Osteoblast (primary cell): ENCODE measurements at regions not wholly inside any gene's neighbourhood (a gene's known extent, or its start where the extent isn't known, plus 50 kb on each side); places are given as distances from the start of the nearest gene placed in this dataset.
"Not testable (repeated sequence)": the region's sequence is repeated elsewhere in the genome, so short reads cannot be mapped to it uniquely, and the experiment has no call there.

Experiments used
- DNase-seq: peaks from one replicate; pipeline ENCODE4 v3.0.0; 2011; ENCODE audit warnings: low spot score, mixed read lengths; ENCODE audit not compliant: insufficient read length; ENCODE audit errors: missing footprints
- H2AFZ ChIP-seq: 2 replicates; pipeline ENCODE4 v1.6.0; 2011; ENCODE audit warnings: mild to moderate bottlenecking, low read length
- H3K27ac ChIP-seq: 2 replicates; pipeline ENCODE4 v1.5.1; 2011; ENCODE audit warnings: mild to moderate bottlenecking, low read depth, low read length, moderate library complexity
- H3K27me3 ChIP-seq: 2 replicates; pipeline ENCODE4 v1.6.0; 2012; ENCODE audit warnings: mild to moderate bottlenecking, control low read depth, inconsistent platforms, low read length, moderate library complexity; ENCODE audit not compliant: insufficient read depth
- H3K36me3 ChIP-seq: 2 replicates; pipeline ENCODE4 v1.5.1; 2011; ENCODE audit warnings: mild to moderate bottlenecking, low read length, control low read depth, moderate library complexity; ENCODE audit not compliant: insufficient read depth
- H3K4me1 ChIP-seq: 2 replicates; pipeline ENCODE4 v1.5.1; 2011; ENCODE audit warnings: mild to moderate bottlenecking, low read length, control low read depth, moderate library complexity; ENCODE audit not compliant: insufficient read depth
- H3K4me2 ChIP-seq: 2 replicates; pipeline ENCODE4 v1.6.0; 2011; ENCODE audit warnings: mild to moderate bottlenecking, low read length; ENCODE audit not compliant: insufficient read depth
- H3K4me3 ChIP-seq: fragments of 200-600 bp; sonication (generic); 3 replicates; pipeline ENCODE4 v1.5.1; 2012; ENCODE audit warnings: mild to moderate bottlenecking, low read length, inconsistent platforms; ENCODE audit not compliant: insufficient read depth
- H3K79me2 ChIP-seq: 2 replicates; pipeline ENCODE4 v1.6.0; 2012; ENCODE audit warnings: mild to moderate bottlenecking, low read length, control low read depth, inconsistent platforms; ENCODE audit not compliant: insufficient read depth
- H3K9me3 ChIP-seq: 2 replicates; pipeline ENCODE4 v1.5.1; 2011; ENCODE audit warnings: low read depth, low read length, control low read depth
- H4K20me1 ChIP-seq: 2 replicates; pipeline ENCODE4 v1.6.0; 2012; ENCODE audit warnings: mild to moderate bottlenecking, low read length, control low read depth; ENCODE audit not compliant: insufficient read depth
- TF ChIP-seq, protein P1 (sequence below): IDR thresholded peaks from 2 replicates; pipeline ENCODE4 v1.5.1; 2011; ENCODE audit warnings: mild to moderate bottlenecking, low read depth, low read length, moderate library complexity; ENCODE audit errors: extremely low read depth

DNA sequence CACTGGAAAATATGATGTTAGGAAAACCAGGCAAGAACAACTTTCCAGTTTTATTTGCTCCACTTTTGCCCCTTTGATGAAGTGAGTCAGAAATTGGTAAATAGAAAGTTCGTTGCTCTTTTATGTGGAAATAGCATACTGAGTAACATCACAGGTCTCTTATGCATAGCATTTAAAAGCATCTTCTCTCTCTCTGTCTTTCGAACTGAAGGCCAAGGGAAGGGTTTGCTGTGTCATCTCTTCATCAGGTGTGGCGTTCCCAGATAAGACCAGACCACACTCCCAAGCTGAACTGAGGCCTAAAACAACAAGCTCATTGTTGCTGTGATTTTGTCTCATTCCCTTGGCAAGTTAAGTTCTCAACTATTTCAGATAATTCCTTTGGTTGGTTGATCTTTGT, 131.8 kb upstream of the GRB10 start:
- Histone ChIP-seq H4K20me1 (no peaks in the 10 kb centered on the region), H3K4me1 (no peaks in the 10 kb centered on the region), H3K9me3 (no peaks in the 10 kb centered on the region), H3K4me3 (no peak overlapping the region), H3K27ac (no peak overlapping the region), H2AFZ (no peak overlapping the region), H3K4me2 (no peak overlapping the region), H3K36me3 (no peaks in the 10 kb centered on the region), H3K79me2 (no peaks in the 10 kb centered on the region), H3K27me3 (peaks cover 4% of the 10 kb centered on the region)
- TF ChIP-seq, protein P1, sequence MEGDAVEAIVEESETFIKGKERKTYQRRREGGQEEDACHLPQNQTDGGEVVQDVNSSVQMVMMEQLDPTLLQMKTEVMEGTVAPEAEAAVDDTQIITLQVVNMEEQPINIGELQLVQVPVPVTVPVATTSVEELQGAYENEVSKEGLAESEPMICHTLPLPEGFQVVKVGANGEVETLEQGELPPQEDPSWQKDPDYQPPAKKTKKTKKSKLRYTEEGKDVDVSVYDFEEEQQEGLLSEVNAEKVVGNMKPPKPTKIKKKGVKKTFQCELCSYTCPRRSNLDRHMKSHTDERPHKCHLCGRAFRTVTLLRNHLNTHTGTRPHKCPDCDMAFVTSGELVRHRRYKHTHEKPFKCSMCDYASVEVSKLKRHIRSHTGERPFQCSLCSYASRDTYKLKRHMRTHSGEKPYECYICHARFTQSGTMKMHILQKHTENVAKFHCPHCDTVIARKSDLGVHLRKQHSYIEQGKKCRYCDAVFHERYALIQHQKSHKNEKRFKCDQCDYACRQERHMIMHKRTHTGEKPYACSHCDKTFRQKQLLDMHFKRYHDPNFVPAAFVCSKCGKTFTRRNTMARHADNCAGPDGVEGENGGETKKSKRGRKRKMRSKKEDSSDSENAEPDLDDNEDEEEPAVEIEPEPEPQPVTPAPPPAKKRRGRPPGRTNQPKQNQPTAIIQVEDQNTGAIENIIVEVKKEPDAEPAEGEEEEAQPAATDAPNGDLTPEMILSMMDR = no peak
- DNase-seq = peak; percentile 15

DNA sequence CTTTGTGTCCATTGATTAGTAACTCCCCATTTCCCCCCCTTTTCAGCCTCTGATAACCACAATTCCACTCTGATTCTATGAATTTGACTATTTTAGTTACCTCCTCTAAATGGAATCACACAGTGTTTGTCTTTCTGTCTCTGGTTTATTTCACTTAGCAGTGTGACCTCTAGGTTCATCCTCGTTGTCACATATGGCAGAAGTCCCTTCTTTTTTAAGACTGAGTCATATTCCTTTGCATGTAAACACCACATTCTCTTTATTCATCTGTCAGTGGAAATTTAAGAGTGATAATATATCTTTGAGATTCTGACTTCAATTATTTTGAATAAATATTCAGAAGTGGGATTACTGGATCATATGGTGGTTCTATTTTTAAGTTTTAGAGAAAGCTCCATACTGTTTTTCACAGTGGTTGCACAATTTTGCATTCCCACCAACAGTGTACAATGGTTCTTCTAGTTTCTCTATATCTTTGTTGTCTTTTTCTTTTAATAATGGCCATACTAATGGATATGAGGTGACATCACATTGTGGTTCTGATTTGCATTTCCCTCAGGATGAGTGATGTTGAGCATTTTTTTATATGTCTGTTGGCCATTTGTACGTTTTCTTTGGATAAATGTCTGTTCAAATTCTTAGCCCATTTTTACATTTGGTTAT, 126.1 kb upstream of the GRB10 start:
- no peaks in the 10 kb centered on the region for H3K27me3 ChIP-seq
- H3K9me3 ChIP-seq = no peaks in the 10 kb centered on the region
- no peak overlapping the region for H3K27ac ChIP-seq
- DNase-seq = no peak
- H3K4me1 ChIP-seq = no peaks in the 10 kb centered on the region
- H3K4me2 ChIP-seq = no peak overlapping the region
- H2AFZ ChIP-seq = no peak overlapping the region
- no peak overlapping the region for H3K4me3 ChIP-seq
- TF ChIP-seq, protein P1 = no peak
- no peaks in the 10 kb centered on the region for H4K20me1 ChIP-seq
- no peaks in the 10 kb centered on the region for H3K79me2 ChIP-seq
- H3K36me3 ChIP-seq = no peaks in the 10 kb centered on the region

DNA sequence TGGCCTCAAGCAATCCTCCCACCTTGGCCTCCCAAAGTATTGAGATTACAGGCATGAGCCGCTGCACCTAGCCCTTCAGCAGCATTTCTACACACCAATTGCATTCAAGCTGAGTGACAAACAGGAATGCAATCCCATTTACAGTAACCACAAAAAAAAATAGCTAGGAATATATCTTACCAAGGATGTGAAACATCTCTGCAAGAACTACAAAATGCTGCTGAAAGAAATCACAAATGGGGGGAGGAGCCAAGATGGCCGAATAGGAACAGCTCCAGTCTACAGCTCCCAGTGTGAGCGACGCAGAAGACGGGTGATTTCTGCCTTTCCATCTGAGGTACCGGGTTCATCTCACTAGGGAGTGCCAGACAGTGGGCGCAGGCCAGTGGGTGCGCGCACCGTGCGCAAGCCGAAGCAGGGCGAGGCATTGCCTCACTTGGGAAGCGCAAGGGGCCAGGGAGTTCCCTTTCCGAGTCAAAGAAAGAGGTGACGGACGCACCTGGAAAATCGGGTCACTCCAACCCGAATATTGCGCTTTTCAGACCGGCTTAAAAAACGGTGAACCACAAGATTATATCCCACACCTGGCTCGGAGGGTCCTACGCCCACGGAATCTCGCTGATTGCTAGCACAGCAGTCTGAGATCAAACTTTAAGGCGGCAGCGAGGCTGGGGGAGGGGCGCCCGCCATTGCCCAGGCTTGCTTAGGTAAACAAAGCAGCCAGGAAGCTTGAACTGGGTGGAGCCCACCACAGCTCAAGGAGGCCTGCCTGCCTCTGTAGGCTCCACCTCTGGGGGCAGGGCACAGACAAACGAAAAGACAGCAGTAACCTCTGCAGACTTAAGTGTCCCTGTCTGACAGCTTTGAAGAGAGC, 116.1 kb upstream of the GRB10 start:
- not testable (repeated sequence) for DNase-seq

DNA sequence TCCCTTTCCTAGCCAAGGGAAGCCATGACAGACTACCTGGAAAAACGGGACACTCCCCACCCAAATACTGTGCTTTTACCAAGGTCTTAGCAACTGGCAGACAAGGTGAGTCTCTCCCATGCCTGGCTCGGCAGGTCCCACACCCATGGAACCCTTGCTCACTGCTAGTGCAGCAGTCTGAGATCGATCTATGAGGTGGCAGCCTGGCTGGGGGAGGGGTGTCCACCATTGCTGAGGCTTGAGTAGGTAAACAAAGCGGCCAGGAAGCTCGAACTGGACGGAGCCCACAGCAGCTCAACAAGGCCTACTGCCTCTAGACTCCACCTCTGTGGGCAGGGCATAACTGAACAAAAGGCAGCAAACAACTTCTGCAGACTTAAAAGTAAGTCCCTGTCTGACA, 104.4 kb upstream of the GRB10 start:
- not testable (repeated sequence) for DNase-seq, H4K20me1 ChIP-seq, H3K79me2 ChIP-seq, H3K27ac ChIP-seq, H3K9me3 ChIP-seq, H2AFZ ChIP-seq, H3K36me3 ChIP-seq, H3K4me1 ChIP-seq, H3K4me3 ChIP-seq, H3K4me2 ChIP-seq
- H3K27me3 ChIP-seq = peaks cover 14% of the 10 kb centered on the region

More for the DNA sequence above, 116.1 kb upstream of the GRB10 start:
- not testable (repeated sequence) for H2AFZ ChIP-seq, H3K36me3 ChIP-seq, H3K9me3 ChIP-seq, H3K27ac ChIP-seq, H3K27me3 ChIP-seq, H3K4me3 ChIP-seq, H3K4me2 ChIP-seq, H3K4me1 ChIP-seq, H3K79me2 ChIP-seq, H4K20me1 ChIP-seq

DNA sequence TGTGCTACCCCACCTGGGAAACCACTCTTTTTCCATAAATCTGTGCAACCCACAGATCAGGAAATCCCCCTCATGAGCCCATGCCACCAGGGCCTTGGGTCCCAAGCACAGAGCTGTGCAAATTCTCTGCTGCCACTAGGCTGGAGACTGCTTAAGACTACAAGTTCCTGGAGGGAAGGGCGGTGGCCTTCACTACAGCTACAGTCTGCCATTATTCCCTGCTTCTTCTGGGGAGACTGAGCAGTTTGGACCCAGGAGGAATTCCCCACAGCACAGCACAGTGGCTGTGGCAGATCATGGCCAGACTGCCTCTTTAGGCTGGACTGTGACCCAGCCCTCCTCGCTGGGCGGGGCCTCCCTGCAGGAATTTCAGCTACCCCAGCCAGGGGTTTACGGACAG, 89.7 kb upstream of the GRB10 start:
- Histone ChIP-seq H4K20me1 (no peaks in the 10 kb centered on the region), H3K4me3 (no peak overlapping the region), H3K4me1 (peaks cover 20% of the 10 kb centered on the region), H2AFZ (no peak overlapping the region), H3K9me3 (no peaks in the 10 kb centered on the region), H3K36me3 (no peaks in the 10 kb centered on the region), H3K4me2 (no peak overlapping the region), H3K27ac (no peak overlapping the region), H3K79me2 (no peaks in the 10 kb centered on the region), H3K27me3 (no peaks in the 10 kb centered on the region)
- DNase-seq = no peak
- TF ChIP-seq, protein P1 = no peak
